ENCODE measurements at regions not wholly inside any gene's neighbourhood (a gene's known extent, or its start where the extent isn't known, plus 50 kb on each side); places are given as distances from the start of the nearest gene placed in this dataset.

- peaks cover 5% of the 10 kb centered on the region; the same call in 1 of the 2 replicates for H3K4me1 ChIP-seq (ENCODE audit: control insufficient read depth, insufficient read depth, low read length)
- no peak overlapping the region for H3K27ac ChIP-seq (ENCODE audit: low read depth, low read length)
- no peaks in the 10 kb centered on the region for H3K27me3 ChIP-seq (ENCODE audit: control insufficient read depth, insufficient read depth, low read length)
- no peak overlapping the region for H3K9ac ChIP-seq (ENCODE audit: low read depth, low read length)
- no peaks in the 10 kb centered on the region for H3K36me3 ChIP-seq (ENCODE audit: control insufficient read depth, insufficient read depth, low read length)
- no peaks in the 10 kb centered on the region for H3K9me3 ChIP-seq (ENCODE audit: control insufficient read depth, insufficient read depth, low read length)
- no peak overlapping the region for H3K4me3 ChIP-seq (ENCODE audit: low read depth, low read length)
Observed at GRCh38 chr13:31441800-31442510, 242.2 kb downstream of the B3GLCT start.

GRCh38 chr13:31442571-31442970, 242.8 kb downstream of the B3GLCT start:
- peaks cover 5% of the 10 kb centered on the region; the same call in 1 of the 2 replicates for H3K4me1 ChIP-seq (ENCODE audit: control insufficient read depth, insufficient read depth, low read length)
- H3K4me3 ChIP-seq (ENCODE audit: low read depth, low read length) = no peak overlapping the region
- H3K27ac ChIP-seq (ENCODE audit: low read depth, low read length) = no peak overlapping the region
- H3K9me3 ChIP-seq (ENCODE audit: control insufficient read depth, insufficient read depth, low read length) = no peaks in the 10 kb centered on the region
- no peaks in the 10 kb centered on the region for H3K27me3 ChIP-seq (ENCODE audit: control insufficient read depth, insufficient read depth, low read length)
- H3K36me3 ChIP-seq (ENCODE audit: control insufficient read depth, insufficient read depth, low read length) = no peaks in the 10 kb centered on the region
- H3K9ac ChIP-seq (ENCODE audit: low read depth, low read length) = no peak overlapping the region

- H3K36me3 ChIP-seq (ENCODE audit: control insufficient read depth, insufficient read depth, low read length) = no peaks in the 10 kb centered on the region
- no peak overlapping the region for H3K9ac ChIP-seq (ENCODE audit: low read depth, low read length)
- no peak overlapping the region for H3K27ac ChIP-seq (ENCODE audit: low read depth, low read length)
- no peaks in the 10 kb centered on the region for H3K27me3 ChIP-seq (ENCODE audit: control insufficient read depth, insufficient read depth, low read length)
- H3K4me3 ChIP-seq (ENCODE audit: low read depth, low read length) = no peak overlapping the region
- no peaks in the 10 kb centered on the region for H3K4me1 ChIP-seq (ENCODE audit: control insufficient read depth, insufficient read depth, low read length)
- no peaks in the 10 kb centered on the region for H3K9me3 ChIP-seq (ENCODE audit: control insufficient read depth, insufficient read depth, low read length)
Observed at GRCh38 chr13:31444266-31444856, 244.6 kb downstream of the B3GLCT start.

- Histone ChIP-seq H3K4me1 (ENCODE audit: control insufficient read depth, insufficient read depth, low read length) (no peaks in the 10 kb centered on the region; the same call in 1 of the 2 replicates), H3K27ac (ENCODE audit: low read depth, low read length) (no peak overlapping the region), H3K9ac (ENCODE audit: low read depth, low read length) (no peak overlapping the region), H3K9me3 (ENCODE audit: control insufficient read depth, insufficient read depth, low read length) (no peaks in the 10 kb centered on the region), H3K4me3 (ENCODE audit: low read depth, low read length) (no peak overlapping the region), H3K27me3 (ENCODE audit: control insufficient read depth, insufficient read depth, low read length) (no peaks in the 10 kb centered on the region), H3K36me3 (ENCODE audit: control insufficient read depth, insufficient read depth, low read length) (no peaks in the 10 kb centered on the region)
Observed at GRCh38 chr13:31452525-31452924, 252.8 kb downstream of the B3GLCT start.

GRCh38 chr13:31455581-31455980, 255.8 kb downstream of the B3GLCT start:
- no peaks in the 10 kb centered on the region for H3K9me3 ChIP-seq (ENCODE audit: control insufficient read depth, insufficient read depth, low read length)
- no peak overlapping the region for H3K9ac ChIP-seq (ENCODE audit: low read depth, low read length)

GRCh38 chr13:31456056-31456455, 256.3 kb downstream of the B3GLCT start:
- Histone ChIP-seq H3K9me3 (ENCODE audit: control insufficient read depth, insufficient read depth, low read length) (no peaks in the 10 kb centered on the region), H3K27ac (ENCODE audit: low read depth, low read length) (no peak overlapping the region)

More at GRCh38 chr13:31455581-31455980, 255.8 kb downstream of the B3GLCT start:
- Histone ChIP-seq H3K4me1 (ENCODE audit: control insufficient read depth, insufficient read depth, low read length) (no peaks in the 10 kb centered on the region; the same call in 1 of the 2 replicates), H3K27me3 (ENCODE audit: control insufficient read depth, insufficient read depth, low read length) (no peaks in the 10 kb centered on the region), H3K27ac (ENCODE audit: low read depth, low read length) (no peak overlapping the region), H3K4me3 (ENCODE audit: low read depth, low read length) (no peak overlapping the region), H3K36me3 (ENCODE audit: control insufficient read depth, insufficient read depth, low read length) (no peaks in the 10 kb centered on the region)

GRCh38 chr13:31460061-31460460, 260.3 kb downstream of the B3GLCT start:
- Histone ChIP-seq H3K9me3 (ENCODE audit: control insufficient read depth, insufficient read depth, low read length) (no peaks in the 10 kb centered on the region), H3K36me3 (ENCODE audit: control insufficient read depth, insufficient read depth, low read length) (no peaks in the 10 kb centered on the region), H3K9ac (ENCODE audit: low read depth, low read length) (no peak overlapping the region), H3K4me3 (ENCODE audit: low read depth, low read length) (no peak overlapping the region), H3K4me1 (ENCODE audit: control insufficient read depth, insufficient read depth, low read length) (0 out of 2 replicates have a peak, but pooled peaks cover 4% of the 10 kb centered on the region), H3K27me3 (ENCODE audit: control insufficient read depth, insufficient read depth, low read length) (no peaks in the 10 kb centered on the region), H3K27ac (ENCODE audit: low read depth, low read length) (no peak overlapping the region)

More at GRCh38 chr13:31456056-31456455, 256.3 kb downstream of the B3GLCT start:
- Histone ChIP-seq H3K4me1 (ENCODE audit: control insufficient read depth, insufficient read depth, low read length) (no peaks in the 10 kb centered on the region; the same call in 1 of the 2 replicates), H3K4me3 (ENCODE audit: low read depth, low read length) (no peak overlapping the region), H3K36me3 (ENCODE audit: control insufficient read depth, insufficient read depth, low read length) (no peaks in the 10 kb centered on the region), H3K27me3 (ENCODE audit: control insufficient read depth, insufficient read depth, low read length) (no peaks in the 10 kb centered on the region), H3K9ac (ENCODE audit: low read depth, low read length) (no peak overlapping the region)

- Histone ChIP-seq H3K27me3 (ENCODE audit: control insufficient read depth, insufficient read depth, low read length) (no peaks in the 10 kb centered on the region), H3K9ac (ENCODE audit: low read depth, low read length) (no peak overlapping the region), H3K27ac (ENCODE audit: low read depth, low read length) (no peak overlapping the region), H3K9me3 (ENCODE audit: control insufficient read depth, insufficient read depth, low read length) (no peaks in the 10 kb centered on the region), H3K36me3 (ENCODE audit: control insufficient read depth, insufficient read depth, low read length) (no peaks in the 10 kb centered on the region), H3K4me3 (ENCODE audit: low read depth, low read length) (no peak overlapping the region), H3K4me1 (ENCODE audit: control insufficient read depth, insufficient read depth, low read length) (0 out of 2 replicates have a peak, but pooled peaks cover 4% of the 10 kb centered on the region)
Observed at GRCh38 chr13:31461923-31462322, 262.1 kb downstream of the B3GLCT start.

- no peaks in the 10 kb centered on the region for H3K36me3 ChIP-seq (ENCODE audit: control insufficient read depth, insufficient read depth, low read length)
- H3K9me3 ChIP-seq (ENCODE audit: control insufficient read depth, insufficient read depth, low read length) = no peaks in the 10 kb centered on the region
- no peak overlapping the region for H3K9ac ChIP-seq (ENCODE audit: low read depth, low read length)
- H3K27me3 ChIP-seq (ENCODE audit: control insufficient read depth, insufficient read depth, low read length) = no peaks in the 10 kb centered on the region
- no peak overlapping the region for H3K27ac ChIP-seq (ENCODE audit: low read depth, low read length)
- 0 out of 2 replicates have a peak, but pooled peaks cover 4% of the 10 kb centered on the region for H3K4me1 ChIP-seq (ENCODE audit: control insufficient read depth, insufficient read depth, low read length)
- no peak overlapping the region for H3K4me3 ChIP-seq (ENCODE audit: low read depth, low read length)
Observed at GRCh38 chr13:31462766-31463165, 263.0 kb downstream of the B3GLCT start.

- H3K27ac ChIP-seq (ENCODE audit: low read depth, low read length) = no peak overlapping the region
- H3K36me3 ChIP-seq (ENCODE audit: control insufficient read depth, insufficient read depth, low read length) = no peaks in the 10 kb centered on the region
- H3K9ac ChIP-seq (ENCODE audit: low read depth, low read length) = no peak overlapping the region
- H3K4me1 ChIP-seq (ENCODE audit: control insufficient read depth, insufficient read depth, low read length) = peaks cover 25% of the 10 kb centered on the region
- no peak overlapping the region for H3K4me3 ChIP-seq (ENCODE audit: low read depth, low read length)
- no peaks in the 10 kb centered on the region for H3K27me3 ChIP-seq (ENCODE audit: control insufficient read depth, insufficient read depth, low read length)
- H3K9me3 ChIP-seq (ENCODE audit: control insufficient read depth, insufficient read depth, low read length) = no peaks in the 10 kb centered on the region
Observed at GRCh38 chr13:31468114-31468902, 268.5 kb downstream of the B3GLCT start.

GRCh38 chr13:31469377-31469776, 269.6 kb downstream of the B3GLCT start:
- Histone ChIP-seq H3K9me3 (ENCODE audit: control insufficient read depth, insufficient read depth, low read length) (no peaks in the 10 kb centered on the region), H3K27ac (ENCODE audit: low read depth, low read length) (no peak overlapping the region)

More at GRCh38 chr13:31469377-31469776, 269.6 kb downstream of the B3GLCT start:
- peaks cover 20% of the 10 kb centered on the region for H3K4me1 ChIP-seq (ENCODE audit: control insufficient read depth, insufficient read depth, low read length)
- no peak overlapping the region for H3K4me3 ChIP-seq (ENCODE audit: low read depth, low read length)
- H3K9ac ChIP-seq (ENCODE audit: low read depth, low read length) = no peak overlapping the region
- H3K36me3 ChIP-seq (ENCODE audit: control insufficient read depth, insufficient read depth, low read length) = no peaks in the 10 kb centered on the region
- H3K27me3 ChIP-seq (ENCODE audit: control insufficient read depth, insufficient read depth, low read length) = no peaks in the 10 kb centered on the region
